Stimulated activated CD4-positive, alpha-beta T cell treated with anti-CD3 and anti-CD28 coated beads, Interleukin-4, amount 100 ng/mL, for 48 hours (primary cell): ENCODE measurements at regions not wholly inside any gene's neighbourhood (a gene's known extent, or its start where the extent isn't known, plus 50 kb on each side); places are given as distances from the start of the nearest gene placed in this dataset.
"Not testable (repeated sequence)": the region's sequence is repeated elsewhere in the genome, so short reads cannot be mapped to it uniquely, and the experiment has no call there.

ENCODE experiments used
- DNase-seq, 2 donors: peaks; one replicate each; pipeline ENCODE4 v3.0.0-alpha.2; 2020; ENCODE audit warnings: low read depth in 2 of 2

GRCh38 chr12:75943730-75944096, 87.9 kb downstream of the PHLDA1 start:
- DNase-seq: no peak

- DNase-seq: not testable (repeated sequence)
Observed at GRCh38 chr12:75941661-75942060, 89.9 kb downstream of the PHLDA1 start.

GRCh38 chr12:75939016-75939642, 92.4 kb downstream of the PHLDA1 start:
- DNase-seq: no peak

GRCh38 chr12:75938189-75938588, 93.4 kb downstream of the PHLDA1 start:
- DNase-seq: no peak

GRCh38 chr12:75937486-75937885, 94.1 kb downstream of the PHLDA1 start:
- DNase-seq: no peak

- no peak for DNase-seq
Observed at GRCh38 chr12:75936515-75937440, 94.8 kb downstream of the PHLDA1 start.

- no peak for DNase-seq
Observed at GRCh38 chr12:75935539-75936242, 95.9 kb downstream of the PHLDA1 start.

- DNase-seq: no peak
Observed at GRCh38 chr12:75933101-75933500, 98.5 kb downstream of the PHLDA1 start.

- no peak for DNase-seq
Observed at GRCh38 chr12:75932241-75932640, 99.3 kb downstream of the PHLDA1 start.

GRCh38 chr12:75923964-75924666, 107.5 kb downstream of the PHLDA1 start:
- no peak for DNase-seq

- no peak for DNase-seq
Observed at GRCh38 chr12:75922944-75923642, 108.5 kb downstream of the PHLDA1 start.

GRCh38 chr12:75921622-75922289, 109.8 kb downstream of the PHLDA1 start:
- no peak for DNase-seq

GRCh38 chr12:75917715-75918114, 113.9 kb downstream of the PHLDA1 start:
- no peak for DNase-seq

- no peak for DNase-seq
Observed at GRCh38 chr12:75917083-75917482, 114.5 kb downstream of the PHLDA1 start.

GRCh38 chr12:75913502-75914351, 117.8 kb downstream of the PHLDA1 start:
- peak; percentile 27 to 53 for DNase-seq

- no peak for DNase-seq
Observed at GRCh38 chr12:75909714-75910656, 121.6 kb downstream of the PHLDA1 start.

GRCh38 chr12:75908961-75909605, 122.5 kb downstream of the PHLDA1 start:
- DNase-seq: no peak

GRCh38 chr12:75905922-75906321, 125.7 kb downstream of the PHLDA1 start:
- DNase-seq: no peak
